Upper lobe of left lung (tissue), 4 donors: ENCODE measurements at regions not wholly inside any gene's neighbourhood (a gene's known extent, or its start where the extent isn't known, plus 50 kb on each side); places are given as distances from the start of the nearest gene placed in this dataset.

Experiments
- CTCF ChIP-seq, 6 experiments: fragments of 450-650 bp in 4 of 6; fragments of 200-600 bp in 2 of 6; sonication (generic) in 2 of 6; IDR thresholded peaks; one replicate each; pipeline ENCODE4 v1.5.1; 2016 to 2019; ENCODE audit warnings: antibody characterized with exemption in 6 of 6
- EP300 ChIP-seq, 4 donors: sonication (generic); formaldehyde crosslinking; IDR thresholded peaks; one replicate each; pipeline ENCODE4 v1.5.1; 2017; ENCODE audit warnings: antibody characterized with exemption in 4 of 4, control low read depth in 2 of 4
- POLR2A ChIP-seq, 4 donors: fragments of 450-650 bp; IDR thresholded peaks; one replicate each; pipeline ENCODE4 v1.5.1; 2016 to 2017; ENCODE audit warnings: antibody characterized with exemption in 4 of 4, mild to moderate bottlenecking in 2 of 4

GRCh38 chr9:105911104-105911911 is 217.0 kb downstream of the TMEM38B start:
- TF ChIP-seq CTCF (IDR thresholded peaks at IDR 0.05): no peak
- TF ChIP-seq EP300 (IDR thresholded peaks at IDR 0.05): no peak
- no peak for TF ChIP-seq POLR2A (IDR thresholded peaks at IDR 0.05)
